ENCODE measurements at regions not wholly inside any gene's neighbourhood (a gene's known extent, or its start where the extent isn't known, plus 50 kb on each side); places are given as distances from the start of the nearest gene placed in this dataset.

GRCh38 chr9:88925481-88925880 is 65.8 kb upstream of the S1PR3 start:
- no peak for TF ChIP-seq CTCF (IDR thresholded peaks at IDR 0.05)
- no peak for TF ChIP-seq POLR2A (IDR thresholded peaks at IDR 0.05)
